NCI-H446 treated with DMSO at 0.1 percent for 48 hours (cell line): ENCODE measurements at regions not wholly inside any gene's neighbourhood (a gene's known extent, or its start where the extent isn't known, plus 50 kb on each side); places are given as distances from the start of the nearest gene placed in this dataset.

Experiments used
- DNase-seq: peaks from one replicate; lab custom pipeline; 2025; lab: John Stamatoyannopoulos, UW

- no peak for DNase-seq
These were observed 98.6 kb upstream of the PCSK2 start for GRCh38 chr20:17128206-17128605.

GRCh38 chr20:17129089-17129488, 97.8 kb upstream of the PCSK2 start:
- no peak for DNase-seq

GRCh38 chr20:17137692-17138091, 89.1 kb upstream of the PCSK2 start:
- DNase-seq = no peak

- DNase-seq = no peak
These were observed 88.6 kb upstream of the PCSK2 start for GRCh38 chr20:17138237-17138636.

DNA sequence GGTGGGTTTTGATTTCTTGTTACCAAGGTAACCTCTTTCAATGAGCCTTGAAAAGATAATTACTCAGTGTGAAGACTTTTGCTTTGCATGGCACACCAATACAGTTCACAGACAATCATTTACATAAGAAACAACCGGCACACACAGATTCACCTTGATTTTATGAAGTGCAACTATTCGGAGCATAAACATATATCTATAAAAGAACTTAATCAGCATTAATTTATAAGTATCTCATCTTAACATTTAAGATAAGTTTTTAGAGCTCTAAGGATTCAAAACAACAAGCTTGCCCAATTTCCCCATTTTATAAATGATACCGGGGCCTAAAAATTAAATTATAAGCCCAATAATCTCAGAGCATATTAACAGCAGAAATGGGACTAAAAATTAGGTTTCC, 85.9 kb upstream of the PCSK2 start:
- DNase-seq = no peak

- DNase-seq = no peak
These were observed 85.3 kb upstream of the PCSK2 start for GRCh38 chr20:17141568-17141967.

- DNase-seq = no peak
These were observed 84.2 kb upstream of the PCSK2 start for GRCh38 chr20:17142666-17143065.

DNA sequence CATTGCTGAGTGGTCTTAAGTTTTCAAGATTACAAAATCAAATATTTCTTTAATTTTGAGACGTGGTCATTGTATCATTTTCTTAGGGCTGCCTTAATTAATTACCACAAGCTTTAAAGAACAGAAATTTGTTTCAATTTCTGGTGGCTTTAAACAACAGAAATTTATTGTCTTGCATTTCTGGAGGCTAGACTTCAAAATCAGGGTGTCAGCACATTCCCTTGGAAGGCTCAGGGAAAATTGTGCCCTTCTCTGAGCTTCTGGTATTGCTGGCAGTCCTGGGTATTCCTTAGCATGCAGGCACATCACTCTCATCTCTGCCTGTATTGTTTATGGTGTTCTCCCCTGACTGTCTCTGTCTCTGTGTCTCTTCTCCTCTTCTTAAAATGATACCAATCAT, 76.0 kb upstream of the PCSK2 start:
- DNase-seq = no peak

- no peak for DNase-seq
These were observed 71.4 kb upstream of the PCSK2 start for GRCh38 chr20:17155401-17155800.

GRCh38 chr20:17158701-17159100, 68.1 kb upstream of the PCSK2 start:
- DNase-seq = no peak

- DNase-seq = peak; percentile 57
These were observed 65.0 kb upstream of the PCSK2 start for GRCh38 chr20:17161673-17162481.

DNA sequence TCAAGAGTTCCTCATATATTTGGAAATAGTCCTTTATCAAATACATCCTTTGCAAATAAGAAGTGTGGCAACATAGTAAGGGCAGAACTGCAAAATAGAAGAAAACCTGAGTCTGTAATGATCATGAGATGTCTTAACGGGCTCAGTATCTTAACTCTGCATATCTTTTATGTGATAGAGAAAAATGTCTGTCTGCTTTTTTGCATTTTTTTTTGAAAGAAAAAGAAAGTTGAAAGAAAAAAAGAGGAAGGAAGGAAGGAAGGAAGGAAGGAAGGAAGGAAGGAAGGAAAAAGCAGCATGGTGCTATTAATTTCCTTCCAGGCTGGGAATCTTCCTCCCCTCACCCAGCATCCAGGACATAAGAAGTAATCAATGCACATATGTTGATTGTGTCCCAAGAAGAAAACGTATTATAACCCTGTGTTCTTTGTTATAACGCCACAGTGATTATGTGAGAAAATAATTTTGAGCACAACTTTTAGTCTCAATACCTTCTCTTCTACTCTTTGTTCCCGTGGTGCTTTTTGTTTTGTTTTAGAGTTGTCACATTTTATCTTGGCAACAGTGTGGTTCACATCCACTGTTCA, 58.7 kb upstream of the PCSK2 start:
- DNase-seq = no peak

GRCh38 chr20:17169585-17170136, 57.2 kb upstream of the PCSK2 start:
- DNase-seq = peak; percentile 82

- DNase-seq = peak; percentile 75
These were observed 55.0 kb upstream of the PCSK2 start for GRCh38 chr20:17171746-17172280.

- peak; percentile 24 for DNase-seq
These were observed 53.9 kb upstream of the PCSK2 start for GRCh38 chr20:17172836-17173516.
